H1 (cell line): ENCODE measurements at regions not wholly inside any gene's neighbourhood (a gene's known extent, or its start where the extent isn't known, plus 50 kb on each side); places are given as distances from the start of the nearest gene placed in this dataset.

Experiments
- EZH2 ChIP-seq: fragments of 200-600 bp; sonication (generic); IDR thresholded peaks from 2 replicates; pipeline ENCODE4 v1.7.1; 2012; ENCODE audit warnings: low read depth, mild to moderate bottlenecking, moderate library complexity, low read length, inconsistent platforms; ENCODE audit not compliant: severe bottlenecking
- GABPA ChIP-seq: IDR thresholded peaks from 2 replicates; pipeline ENCODE4 v1.6.1; 2011; ENCODE audit warnings: mild to moderate bottlenecking, low read length, moderate library complexity, borderline replicate concordance; ENCODE audit not compliant: insufficient read depth
- GTF2F1 ChIP-seq: IDR thresholded peaks from 2 replicates; pipeline ENCODE4 v1.6.1; 2012; ENCODE audit warnings: low read depth, low read length, improper control_type of control experiment, borderline replicate concordance
- KDM1A ChIP-seq: fragments of 200-600, 300-600 bp; sonication (generic); IDR thresholded peaks from 2 replicates; pipeline ENCODE4 v1.7.1; 2016; ENCODE audit warnings: mild to moderate bottlenecking, low read length, borderline replicate concordance
- KDM5A ChIP-seq: fragments of 200-600 bp; IDR thresholded peaks from 2 replicates; pipeline ENCODE4 v1.7.1; 2012; ENCODE audit warnings: mild to moderate bottlenecking, low read length, inconsistent platforms, mixed read lengths
- PHF8 ChIP-seq: fragments of 200-600 bp; sonication (generic); conservative IDR thresholded peaks from 2 replicates; pipeline ENCODE4 v1.7.1; 2012; ENCODE audit warnings: low read depth, mild to moderate bottlenecking, inconsistent platforms, low read length, moderate library complexity
- RAD21 ChIP-seq, 2 experiments: IDR thresholded peaks in 1 of 2; conservative IDR thresholded peaks in 1 of 2; 2 replicates each; pipeline ENCODE4 v1.6.1; 2011; ENCODE audit warnings: low read depth in 2 of 2, low read length in 2 of 2, improper control_type of control experiment in 1 of 2, inconsistent platforms in 1 of 2, mild to moderate bottlenecking in 1 of 2, moderate library complexity in 1 of 2
- RBBP5 ChIP-seq: IDR thresholded peaks from 2 replicates; pipeline ENCODE4 v1.7.1; 2012; ENCODE audit warnings: low read depth, mild to moderate bottlenecking, inconsistent platforms, low read length, moderate library complexity, borderline replicate concordance
- RXRA ChIP-seq: IDR thresholded peaks from 2 replicates; pipeline ENCODE4 v1.6.1; 2011; ENCODE audit warnings: low read depth, mild to moderate bottlenecking, low read length, moderate library complexity; ENCODE audit not compliant: insufficient read depth
- SIN3A ChIP-seq, 2 experiments: IDR thresholded peaks in 1 of 2; conservative IDR thresholded peaks in 1 of 2; 2 replicates each; pipeline ENCODE4 v1.6.1; 2011 to 2012; ENCODE audit warnings: low read length in 2 of 2, improper control_type of control experiment in 1 of 2, low read depth in 1 of 2, mild to moderate bottlenecking in 1 of 2
- TBP ChIP-seq: IDR thresholded peaks from 2 replicates; pipeline ENCODE4 v1.6.1; 2011; ENCODE audit warnings: low read depth, low read length, improper control_type of control experiment
- YY1 ChIP-seq: IDR thresholded peaks from 2 replicates; pipeline ENCODE4 v1.6.1; 2011; ENCODE audit warnings: low read depth, mild to moderate bottlenecking, low read length
- ZNF274 ChIP-seq: IDR thresholded peaks from 2 replicates; pipeline ENCODE4 v1.7.0; 2012; ENCODE audit warnings: low read length, borderline replicate concordance; ENCODE audit errors: extremely low read depth
- TF ChIP-seq, protein P1 (sequence below), 3 experiments: IDR thresholded peaks; 1 replicate in 2 of 3; 2 replicates in 1 of 3; pipeline versions ENCODE4 v1.5.1 to v1.6.1; 2011; ENCODE audit warnings: low read length in 3 of 3, mild to moderate bottlenecking in 3 of 3, inconsistent platforms in 2 of 3, low read depth in 1 of 3, moderate library complexity in 1 of 3; ENCODE audit not compliant: insufficient read depth in 1 of 3; ENCODE audit errors: control extremely low read depth in 1 of 3

DNA sequence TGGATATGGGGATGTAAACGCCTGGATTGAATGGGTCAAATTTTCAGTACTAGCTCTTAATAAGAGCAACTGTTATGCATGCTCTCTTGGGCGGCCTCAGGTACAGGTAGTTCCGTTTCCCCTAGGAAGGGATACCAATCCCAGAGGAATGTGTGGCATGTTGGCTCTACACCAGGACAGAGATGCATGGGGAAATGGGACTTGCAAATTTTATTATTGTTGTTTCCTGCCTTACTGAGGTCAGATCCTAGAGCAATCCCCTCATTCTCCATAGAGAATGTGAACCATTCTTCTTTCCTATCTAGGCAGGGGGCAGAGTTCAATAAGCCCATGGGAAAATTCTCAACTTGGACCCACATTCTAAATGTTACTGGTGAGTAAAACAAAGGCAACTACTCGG is 361.8 kb upstream of the FGF16 start:
- TF ChIP-seq, protein P1, sequence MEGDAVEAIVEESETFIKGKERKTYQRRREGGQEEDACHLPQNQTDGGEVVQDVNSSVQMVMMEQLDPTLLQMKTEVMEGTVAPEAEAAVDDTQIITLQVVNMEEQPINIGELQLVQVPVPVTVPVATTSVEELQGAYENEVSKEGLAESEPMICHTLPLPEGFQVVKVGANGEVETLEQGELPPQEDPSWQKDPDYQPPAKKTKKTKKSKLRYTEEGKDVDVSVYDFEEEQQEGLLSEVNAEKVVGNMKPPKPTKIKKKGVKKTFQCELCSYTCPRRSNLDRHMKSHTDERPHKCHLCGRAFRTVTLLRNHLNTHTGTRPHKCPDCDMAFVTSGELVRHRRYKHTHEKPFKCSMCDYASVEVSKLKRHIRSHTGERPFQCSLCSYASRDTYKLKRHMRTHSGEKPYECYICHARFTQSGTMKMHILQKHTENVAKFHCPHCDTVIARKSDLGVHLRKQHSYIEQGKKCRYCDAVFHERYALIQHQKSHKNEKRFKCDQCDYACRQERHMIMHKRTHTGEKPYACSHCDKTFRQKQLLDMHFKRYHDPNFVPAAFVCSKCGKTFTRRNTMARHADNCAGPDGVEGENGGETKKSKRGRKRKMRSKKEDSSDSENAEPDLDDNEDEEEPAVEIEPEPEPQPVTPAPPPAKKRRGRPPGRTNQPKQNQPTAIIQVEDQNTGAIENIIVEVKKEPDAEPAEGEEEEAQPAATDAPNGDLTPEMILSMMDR (IDR thresholded peaks at IDR 0.05; ENCODE audit: control extremely low read depth in 1 of 3, insufficient read depth in 1 of 3, low read depth in 1 of 3, low read length in 3 of 3): no peak
- TF ChIP-seq ZNF274 (no peak), GABPA (no peak), RBBP5 (no peak), GTF2F1 (no peak), EZH2 (no peak), YY1 (no peak), RAD21 (IDR thresholded peaks at IDR 0.05 in 1 of 2, conservative IDR thresholded peaks at IDR 0.05 in 1 of 2; ENCODE audit: low read depth in 2 of 2, low read length in 2 of 2) (no peak), PHF8 (no peak), KDM5A (no peak), RXRA (no peak), KDM1A (no peak), SIN3A (conservative IDR thresholded peaks at IDR 0.05 in 1 of 2, IDR thresholded peaks at IDR 0.05 in 1 of 2; ENCODE audit: low read depth in 1 of 2, low read length in 2 of 2) (no peak), TBP (no peak)
